CD4-positive, alpha-beta T cell (primary cell): ENCODE measurements at regions not wholly inside any gene's neighbourhood (a gene's known extent, or its start where the extent isn't known, plus 50 kb on each side); places are given as distances from the start of the nearest gene placed in this dataset.
"Not testable (repeated sequence)": the region's sequence is repeated elsewhere in the genome, so short reads cannot be mapped to it uniquely, and the experiment has no call there.

Experiments
- ATAC-seq: fragments of 200-7000 bp; cut with Tn5 transposase; one replicate; pipeline ENCODE4 v1.10.0; 2022; ENCODE audit warnings: mild to moderate bottlenecking; ENCODE audit not compliant: poor library complexity
- CTCF ChIA-PET: fragments of 350-600 bp; sonication (Branson Sonifier 250); formaldehyde crosslinking; loops from one replicate; lab custom pipeline; 2021; ENCODE audit warnings: antibody characterized with exemption, inconsistent platforms; lab: Charles Lee
- POLR2A ChIA-PET: fragments of 350-600 bp; sonication (Branson Sonifier 250); formaldehyde crosslinking; loops from one replicate; lab custom pipeline; 2021; ENCODE audit warnings: antibody characterized with exemption, inconsistent platforms; lab: Charles Lee
- DNase-seq, 14 experiments: peaks; one replicate each; pipeline ENCODE4 v3.0.0-alpha.2; 2013 to 2020; ENCODE audit warnings: mixed read lengths in 2 of 14
- H3K27ac ChIP-seq, 2 donors: one replicate each; pipeline versions ENCODE4 v1.5.1 to v1.7.0; 2013; ENCODE audit warnings: low read length in 2 of 2, low read depth in 1 of 2, mild to moderate bottlenecking in 1 of 2
- H3K27me3 ChIP-seq, 2 experiments: 1 replicate in 1 of 2; 2 replicates in 1 of 2; pipeline versions ENCODE4 v1.6.1 to v1.7.0; 2013; ENCODE audit warnings: low read length in 2 of 2, control low read depth in 1 of 2, mild to moderate bottlenecking in 1 of 2, moderate library complexity in 1 of 2; ENCODE audit not compliant: insufficient read depth in 2 of 2, control insufficient read depth in 1 of 2
- H3K36me3 ChIP-seq: one replicate; pipeline ENCODE4 v1.6.1; 2013; ENCODE audit warnings: low read length, control low read depth; ENCODE audit not compliant: insufficient read depth
- H3K4me1 ChIP-seq: one replicate; pipeline ENCODE4 v1.6.1; 2013; ENCODE audit warnings: low read length, control low read depth; ENCODE audit not compliant: insufficient read depth
- H3K4me3 ChIP-seq: one replicate; pipeline ENCODE4 v1.5.1; 2013; ENCODE audit warnings: mild to moderate bottlenecking, low read length, moderate library complexity
- H3K9me3 ChIP-seq, 2 experiments: 1 replicate in 1 of 2; 2 replicates in 1 of 2; pipeline versions ENCODE4 v1.6.1 to v1.7.0; 2013; ENCODE audit warnings: low read length in 2 of 2, mild to moderate bottlenecking in 2 of 2, control low read depth in 1 of 2, moderate library complexity in 1 of 2; ENCODE audit not compliant: control insufficient read depth in 1 of 2, insufficient read depth in 1 of 2
- H3K27ac Mint-ChIP-seq: one replicate; pipeline ENCODE4 v1.8.0; 2020; ENCODE audit warnings: mixed read lengths
- H3K27me3 Mint-ChIP-seq: one replicate; pipeline ENCODE4 v1.8.0; 2021; ENCODE audit warnings: mixed read lengths
- H3K36me3 Mint-ChIP-seq: one replicate; pipeline ENCODE4 v1.8.0; 2021; ENCODE audit warnings: low read depth, mixed read lengths
- H3K4me1 Mint-ChIP-seq: one replicate; pipeline ENCODE4 v1.8.0; 2021; ENCODE audit warnings: low read depth, mixed read lengths
- H3K4me3 Mint-ChIP-seq: one replicate; pipeline ENCODE4 v1.8.0; 2020; ENCODE audit warnings: mild to moderate bottlenecking, mixed read lengths
- H3K9me3 Mint-ChIP-seq: one replicate; pipeline ENCODE4 v1.8.0; 2020; ENCODE audit warnings: mixed read lengths
- CTCF ChIP-seq: fragments of 200-600 bp; IDR thresholded peaks from one replicate; pipeline ENCODE4 v1.8.0; 2022; ENCODE audit warnings: antibody characterized with exemption, mild to moderate bottlenecking
- intact Hi-C, 2 experiments: fragments of 100-400 bp; cut with DNase I in 1 of 2; cut with micrococcal nuclease in 1 of 2; formaldehyde crosslinking; loops; one replicate each; pipeline versions ENCODE4 v1.15.1 to v1.9.0; 2023 to 2025; cut with DNase I, micrococcal nuclease

DNA sequence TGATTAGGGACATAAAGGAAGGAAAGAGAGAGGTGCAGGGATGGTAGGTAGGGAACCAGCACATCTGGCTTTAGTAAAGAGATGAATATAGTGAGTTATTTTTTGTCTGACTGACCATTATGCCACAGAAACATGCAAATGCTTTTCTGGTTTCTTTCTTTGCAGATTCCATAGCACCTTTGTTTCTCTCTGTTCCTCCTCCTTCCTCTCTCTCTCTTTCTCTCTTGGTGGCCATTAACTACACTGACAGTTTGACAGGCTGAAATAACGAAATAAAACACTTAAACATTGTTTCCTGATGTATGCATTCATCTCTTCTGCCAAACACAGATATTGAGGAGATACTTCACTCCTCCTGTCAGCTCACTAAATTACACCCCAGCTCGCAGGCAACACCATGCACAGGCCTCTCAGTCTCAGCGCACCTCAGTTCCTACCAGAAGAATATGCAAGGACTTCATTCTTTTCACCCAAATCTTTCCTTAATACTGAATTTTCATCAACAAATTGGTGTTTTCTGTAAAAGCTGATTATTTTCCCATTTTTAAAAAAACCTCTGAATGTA, 406.9 kb upstream of the SOX5 start:
- H3K9me3 Mint-ChIP-seq = no peaks in the 10 kb centered on the region
- Histone ChIP-seq H3K36me3 (no peaks in the 10 kb centered on the region), H3K9me3 (no peaks in the 10 kb centered on the region), H3K4me1 (no peaks in the 10 kb centered on the region), H3K4me3 (no peak overlapping the region), H3K27ac (no peak overlapping the region), H3K27me3 (no peaks in the 10 kb centered on the region)
- ATAC-seq = no peak
- no peaks in the 10 kb centered on the region for H3K4me1 Mint-ChIP-seq
- no peak for TF ChIP-seq CTCF
- ChIA-PET POLR2A (no interaction called here), CTCF (no interaction called here)
- H3K27ac Mint-ChIP-seq = no peak overlapping the region
- H3K27me3 Mint-ChIP-seq = no peaks in the 10 kb centered on the region
- DNase-seq = no peak
- no peaks in the 10 kb centered on the region for H3K36me3 Mint-ChIP-seq
- no peak overlapping the region for H3K4me3 Mint-ChIP-seq
- intact Hi-C loops = no loop called here

DNA sequence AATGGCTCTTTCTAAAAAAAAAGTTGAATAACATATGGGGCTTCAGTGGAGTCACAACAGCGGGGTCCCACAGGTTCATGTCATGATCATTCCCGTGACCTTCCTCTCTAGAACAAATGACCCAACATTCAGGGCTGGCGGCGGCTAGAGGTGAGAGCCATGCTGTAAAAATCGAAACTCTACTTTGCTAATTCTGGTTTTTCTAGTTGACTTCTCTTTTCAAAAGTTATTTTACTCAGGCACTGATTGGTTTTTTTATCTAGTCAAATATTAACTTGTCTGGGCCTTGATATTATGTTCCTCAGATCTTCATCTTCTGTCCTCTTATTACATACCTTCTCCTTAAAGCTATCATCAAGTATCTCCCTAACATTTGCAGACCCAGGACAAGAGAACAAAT, 402.9 kb upstream of the SOX5 start:
- H3K27me3 Mint-ChIP-seq = no peaks in the 10 kb centered on the region
- no peaks in the 10 kb centered on the region for H3K36me3 ChIP-seq
- no peak overlapping the region for H3K4me3 ChIP-seq
- POLR2A ChIA-PET = no interaction called here
- no peak for TF ChIP-seq CTCF
- DNase-seq = no peak
- peaks cover 0 to 4% of the 10 kb centered on the region in 2 experiments for H3K9me3 ChIP-seq
- no peaks in the 10 kb centered on the region for H3K27me3 ChIP-seq
- H3K4me1 Mint-ChIP-seq = no peaks in the 10 kb centered on the region
- H3K4me1 ChIP-seq = no peaks in the 10 kb centered on the region
- intact Hi-C loops = no loop called here
- no peak overlapping the region for H3K27ac ChIP-seq
- H3K9me3 Mint-ChIP-seq = peaks cover 2% of the 10 kb centered on the region
- H3K4me3 Mint-ChIP-seq = no peak overlapping the region
- H3K36me3 Mint-ChIP-seq = no peaks in the 10 kb centered on the region
- CTCF ChIA-PET = no interaction called here
- H3K27ac Mint-ChIP-seq = no peak overlapping the region
- no peak for ATAC-seq

GRCh38 chr12:24349051-24349799, 399.8 kb upstream of the SOX5 start:
- no peak for TF ChIP-seq CTCF
- H3K27ac Mint-ChIP-seq = no peak overlapping the region
- Histone ChIP-seq H3K4me3 (no peak overlapping the region), H3K9me3 (peaks cover 0 to 4% of the 10 kb centered on the region in 2 experiments), H3K27ac (no peak overlapping the region), H3K4me1 (no peaks in the 10 kb centered on the region), H3K27me3 (no peaks in the 10 kb centered on the region), H3K36me3 (no peaks in the 10 kb centered on the region)
- no peaks in the 10 kb centered on the region for H3K36me3 Mint-ChIP-seq
- H3K9me3 Mint-ChIP-seq = peaks cover 5% of the 10 kb centered on the region
- intact Hi-C loops = no loop called here
- no peaks in the 10 kb centered on the region for H3K27me3 Mint-ChIP-seq
- CTCF ChIA-PET = no interaction called here
- POLR2A ChIA-PET = no interaction called here
- no peaks in the 10 kb centered on the region for H3K4me1 Mint-ChIP-seq
- no peak for ATAC-seq
- H3K4me3 Mint-ChIP-seq = no peak overlapping the region
- no peak for DNase-seq

DNA sequence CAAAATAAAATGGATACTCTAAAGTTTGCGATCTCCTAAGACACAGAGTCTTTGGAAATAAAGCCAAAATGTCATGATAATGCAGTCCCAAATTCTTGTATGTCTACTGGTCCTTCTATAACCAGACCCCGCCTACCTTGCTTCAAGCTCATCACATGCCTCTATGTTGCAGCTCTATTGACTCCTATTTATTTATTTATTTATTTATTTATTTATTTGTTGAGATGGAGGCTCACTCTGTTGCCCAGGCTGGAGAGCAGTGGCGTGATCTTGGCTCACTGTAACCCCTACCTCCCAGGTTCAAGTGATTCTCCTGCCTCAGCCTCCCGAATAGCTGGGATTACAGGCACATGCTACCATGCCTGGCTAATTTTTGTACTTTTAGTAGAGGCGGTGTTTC, 398.7 kb upstream of the SOX5 start:
- H3K4me1 Mint-ChIP-seq, H3K27ac Mint-ChIP-seq, POLR2A ChIA-PET: not testable (repeated sequence)

More for the DNA sequence above, 398.7 kb upstream of the SOX5 start:
- ATAC-seq, DNase-seq, H3K36me3 Mint-ChIP-seq, H3K4me3 Mint-ChIP-seq, CTCF ChIA-PET, H3K9me3 ChIP-seq, H3K9me3 Mint-ChIP-seq, H3K27me3 ChIP-seq, H3K27ac ChIP-seq, H3K4me1 ChIP-seq, intact Hi-C loops, H3K36me3 ChIP-seq, H3K27me3 Mint-ChIP-seq, H3K4me3 ChIP-seq: not testable (repeated sequence)
